K562 (cell line): ENCODE measurements at regions not wholly inside any gene's neighbourhood (a gene's known extent, or its start where the extent isn't known, plus 50 kb on each side); places are given as distances from the start of the nearest gene placed in this dataset.
A peak's percentile ranks its signal among the peaks of the same experiment; 100 is the strongest.

Experiments
- ATAC-seq: fragments of 200-7000 bp; cut with Tn5 transposase; 3 replicates; pipeline ENCODE4 v1.9.1; 2020; ENCODE audit warnings: moderate library complexity
- BruUV-seq: library from RNA; stranded (reverse); fragments of 400-500 nt; replicated peaks from 2 replicates; lab custom pipeline; 2021; lab: Mats Ljungman, UMichigan
- CTCF ChIA-PET: fragments of 300-600 bp; formaldehyde crosslinking; extraction: SDS; loops from one replicate; lab custom pipeline; 2021; ENCODE audit warnings: low intra/inter-chr PET ratio; lab: Yijun Ruan, JAX
- POLR2A ChIA-PET: fragments of 300-600, 350-650 bp; sonication (Branson Sonifier 250); formaldehyde crosslinking; extraction: SDS; loops from one replicate; lab custom pipeline; 2021; ENCODE audit warnings: antibody characterized with exemption, inconsistent platforms; lab: Yijun Ruan, JAX
- DNase-seq, 4 experiments: peaks; one replicate each; pipeline versions ENCODE4 v3.0.0 to v3.0.0-alpha.2; 2011 to 2018; ENCODE audit warnings: low spot score in 3 of 4, mixed read lengths in 3 of 4; ENCODE audit errors: extremely low read depth in 1 of 4
- FAIRE-seq: peaks from 2 replicates; lab custom pipeline; 2011; peaks lifted over from hg19 to GRCh38; lab: Jason Lieb, UNC
- H2AFZ ChIP-seq: 2 replicates; pipeline ENCODE4 v1.6.0; 2011; ENCODE audit warnings: low read depth, low read length, control low read depth, inconsistent platforms
- H3K27ac ChIP-seq: fragments of 200-600 bp; 3 replicates; pipeline ENCODE4 v1.8.0; 2011; ENCODE audit warnings: low read depth, mild to moderate bottlenecking, control low read depth, inconsistent platforms, low read length, moderate library complexity, mixed read lengths; ENCODE audit errors: extremely low read depth
- H3K27me3 ChIP-seq, 2 experiments: fragments of 300-600 bp in 1 of 2; 2 replicates in 1 of 2; 3 replicates in 1 of 2; pipeline versions ENCODE4 v1.6.0 to v1.8.0; 2011; ENCODE audit warnings: inconsistent platforms in 2 of 2, low read length in 2 of 2, mild to moderate bottlenecking in 1 of 2, mixed read lengths in 1 of 2, moderate library complexity in 1 of 2; ENCODE audit not compliant: control insufficient read depth in 2 of 2, insufficient read depth in 2 of 2
- H3K36me3 ChIP-seq: fragments of 300-600 bp; 3 replicates; pipeline ENCODE4 v1.8.0; 2011; ENCODE audit warnings: mild to moderate bottlenecking, low read length, inconsistent platforms; ENCODE audit not compliant: control insufficient read depth, insufficient read depth
- H3K4me1 ChIP-seq, 2 experiments: fragments of 200-600 bp in 1 of 2; replicated peaks in 1 of 2; 2 replicates in 1 of 2; 3 replicates in 1 of 2; pipeline versions ENCODE4 v1.5.1 to v1.8.0; 2011; ENCODE audit warnings: inconsistent platforms in 2 of 2, low read length in 2 of 2, mild to moderate bottlenecking in 1 of 2, mixed read lengths in 1 of 2, moderate library complexity in 1 of 2; ENCODE audit not compliant: control insufficient read depth in 2 of 2, insufficient read depth in 2 of 2
- H3K4me2 ChIP-seq: 2 replicates; pipeline ENCODE4 v1.6.1; 2011; ENCODE audit warnings: low read length, control low read depth, inconsistent platforms, mixed read lengths; ENCODE audit not compliant: insufficient read depth
- H3K4me3 ChIP-seq: fragments of 200-600 bp; sonication (generic), shearing (Covaris generic); 2 replicates; pipeline ENCODE4 v1.5.1; 2016; ENCODE audit warnings: control low read depth, inconsistent platforms
- H3K79me2 ChIP-seq: fragments of 200-600 bp; 3 replicates; pipeline ENCODE4 v1.8.0; 2011; ENCODE audit warnings: low read length, inconsistent platforms; ENCODE audit not compliant: control insufficient read depth, insufficient read depth
- H3K9ac ChIP-seq, 2 experiments: 2 replicates each; pipeline versions ENCODE4 v1.6.0 to v1.6.1; 2011; ENCODE audit warnings: low read depth in 2 of 2, low read length in 2 of 2, control low read depth in 1 of 2, inconsistent platforms in 1 of 2, mild to moderate bottlenecking in 1 of 2, mixed read lengths in 1 of 2; ENCODE audit not compliant: insufficient read depth in 1 of 2
- H3K9me1 ChIP-seq: one replicate; pipeline ENCODE4 v1.6.0; 2011; ENCODE audit warnings: inconsistent platforms, mild to moderate bottlenecking, low read length, moderate library complexity; ENCODE audit not compliant: control insufficient read depth, insufficient read depth
- H3K9me3 ChIP-seq: replicated peaks from 2 replicates; pipeline ENCODE4 v1.5.1; 2011; ENCODE audit warnings: low read depth, low read length, inconsistent platforms; ENCODE audit not compliant: control insufficient read depth, insufficient read depth
- H4K20me1 ChIP-seq: replicated peaks from 2 replicates; pipeline ENCODE4 v1.6.1; 2011; ENCODE audit warnings: low read length, inconsistent platforms, mixed read lengths; ENCODE audit not compliant: control insufficient read depth, insufficient read depth
- BACH1 ChIP-seq: fragments of 200-800 bp; sonication (Bioruptor generic); IDR thresholded peaks from 2 replicates; pipeline ENCODE4 v1.6.1; 2016; ENCODE audit warnings: missing genetic modification characterization, missing compliant biosample characterization
- CTBP1 ChIP-seq: fragments of 450-650 bp; IDR thresholded peaks from 2 replicates; pipeline ENCODE4 v1.6.1; 2016; ENCODE audit warnings: borderline replicate concordance
- HEY1 ChIP-seq: fragments of 250-450 bp; sonication (Bioruptor Pico); IDR thresholded peaks from 2 replicates; pipeline ENCODE4 v1.5.0; 2020; ENCODE audit warnings: mild to moderate bottlenecking, moderate library complexity, borderline replicate concordance
- KAT7 ChIP-seq: sonication (generic); formaldehyde crosslinking; IDR thresholded peaks from 2 replicates; pipeline ENCODE4 v1.8.0; 2022; ENCODE audit warnings: missing genetic modification reagents, mild to moderate bottlenecking, borderline replicate concordance
- KLF1 ChIP-seq: fragments of 450-650 bp; IDR thresholded peaks from 2 replicates; pipeline ENCODE4 v1.6.1; 2016; ENCODE audit warnings: missing genetic modification characterization, missing compliant biosample characterization
- LARP7 ChIP-seq: fragments of 450-650 bp; IDR thresholded peaks from 2 replicates; pipeline ENCODE4 v1.6.1; 2016
- POLR2G ChIP-seq: fragments of 200-400 bp; formaldehyde crosslinking; IDR thresholded peaks from 2 replicates; pipeline ENCODE4 v1.6.1; 2017; ENCODE audit warnings: low read depth, mild to moderate bottlenecking, antibody characterized with exemption, low read length, moderate library complexity
- SAFB2 ChIP-seq: fragments of 200-400 bp; formaldehyde crosslinking; IDR thresholded peaks from 2 replicates; pipeline ENCODE4 v1.6.1; 2018; ENCODE audit warnings: borderline replicate concordance, low read length, low read depth, moderate library complexity; ENCODE audit not compliant: severe bottlenecking
- SMAD4 ChIP-seq: fragments of 250-450 bp; sonication (Bioruptor Pico); conservative IDR thresholded peaks from 2 replicates; pipeline ENCODE4 v1.8.0; 2021; ENCODE audit warnings: inconsistent platforms, mild to moderate bottlenecking, moderate library complexity
- TEAD4 ChIP-seq, 2 experiments: sonication (generic) in 1 of 2; formaldehyde crosslinking in 1 of 2; IDR thresholded peaks; 2 replicates each; pipeline versions ENCODE4 v1.6.1 to v1.8.0; 2012 to 2022; ENCODE audit warnings: borderline replicate concordance in 1 of 2, inconsistent platforms in 1 of 2, low read length in 1 of 2, mild to moderate bottlenecking in 1 of 2, missing genetic modification reagents in 1 of 2
- TOE1 ChIP-seq, 2 experiments: fragments of 450-650 bp in 1 of 2; sonication (generic) in 1 of 2; formaldehyde crosslinking in 1 of 2; IDR thresholded peaks; 2 replicates each; pipeline versions ENCODE4 v1.7.1 to v1.8.0; 2016 to 2022; ENCODE audit warnings: borderline replicate concordance in 2 of 2, mild to moderate bottlenecking in 2 of 2, antibody characterized with exemption in 1 of 2, inconsistent platforms in 1 of 2, low read depth in 1 of 2, missing genetic modification reagents in 1 of 2, moderate library complexity in 1 of 2
- ZC3H4 ChIP-seq: sonication (generic); formaldehyde crosslinking; IDR thresholded peaks from 2 replicates; pipeline ENCODE4 v1.9.0; 2021; ENCODE audit warnings: missing genetic modification reagents, borderline replicate concordance
- ZC3H8 ChIP-seq: fragments of 450-650 bp; IDR thresholded peaks from 2 replicates; pipeline ENCODE4 v1.6.1; 2017
- ZKSCAN1 ChIP-seq: fragments of 150-350 bp; IDR thresholded peaks from 2 replicates; pipeline ENCODE4 v1.6.1; 2016; ENCODE audit warnings: low read depth, low read length
- ZNF444 ChIP-seq: fragments of 250-450 bp; sonication (Bioruptor Pico); IDR thresholded peaks from 2 replicates; pipeline ENCODE4 v1.4.0; 2020; ENCODE audit warnings: mild to moderate bottlenecking, moderate library complexity
- ZNF76 ChIP-seq: fragments of 250-450 bp; sonication (Bioruptor Pico); IDR thresholded peaks from 2 replicates; pipeline ENCODE4 v1.4.0; 2020; ENCODE audit warnings: mild to moderate bottlenecking, moderate library complexity, borderline replicate concordance
- WGBS: fragments of 100-300 bp; shearing (Covaris generic); methylation state at CpG from one replicate; pipeline ENCODE4 v1.1.6; 2016; ENCODE audit warnings: low coverage, mixed read lengths; ENCODE audit not compliant: insufficient coverage; ENCODE audit errors: missing lambda C conversion rate; 5-methylcytosine and 5-hydroxymethylcytosine counted together
- in situ Hi-C: fragments of 300-500 bp; cut with MboI; formaldehyde crosslinking; loops from 4 replicates; pipeline ENCODE4 v1.15.0; 2018; ENCODE audit warnings: inconsistent platforms, mixed read lengths
- intact Hi-C: fragments of 100-400 bp; cut with micrococcal nuclease; formaldehyde crosslinking; loops from 2 replicates; pipeline ENCODE4 v1.14.2; 2022

GRCh38 chr3:14298442-14298841 is 104.0 kb upstream of the SLC6A6 start:
- BruUV-seq, result no TSS peak
- Histone ChIP-seq H3K27ac (no peak overlapping the region), H2AFZ (peak overlapping the region; percentile 30; the same call in 1 of the 2 replicates), H3K9me1 (no peaks in the 10 kb centered on the region)
- in situ Hi-C loops, result no loop called here
- DNase-seq, result no peak
- TF ChIP-seq SAFB2 (no peak), KLF1 (tag) (0 out of 2 replicates have a peak, but pooled peaks have one; percentile 20)
- TF ChIP-seq, all 486 proteins: peak for 1
- H3K4me2 ChIP-seq, result no peak overlapping the region
- no peaks in the 10 kb centered on the region for H4K20me1 ChIP-seq
- ChIA-PET CTCF (no interaction called here), POLR2A (no interaction called here)
- FAIRE-seq (no peak), ATAC-seq (no peak)
- no peaks in the 10 kb centered on the region for H3K36me3 ChIP-seq
- H3K4me3 ChIP-seq, result no peak overlapping the region
- intact Hi-C loops, result no loop called here
- H3K79me2 ChIP-seq, result no peaks in the 10 kb centered on the region
- no peaks in the 10 kb centered on the region for H3K27me3 ChIP-seq
- peaks cover 0 to 17% of the 10 kb centered on the region in 2 experiments; a peak in 2 of 5 replicates for H3K4me1 ChIP-seq
- H3K9me3 ChIP-seq, result no peaks in the 10 kb centered on the region
- peak overlapping the region in 1 of 2 experiments; percentile 73; a peak in 1 of 4 replicates for H3K9ac ChIP-seq
- 36% methylated on average over 5 of the region's 5 CpGs for WGBS

- Histone ChIP-seq H3K27ac (no peak overlapping the region), H4K20me1 (no peaks in the 10 kb centered on the region), H3K9me1 (no peaks in the 10 kb centered on the region), H3K9ac (peak overlapping the region in 1 of 2 experiments; percentile 14; a peak in 1 of 4 replicates), H3K9me3 (no peaks in the 10 kb centered on the region), H3K36me3 (no peaks in the 10 kb centered on the region), H3K79me2 (no peaks in the 10 kb centered on the region), H3K4me1 (peaks cover 0 to 17% of the 10 kb centered on the region in 2 experiments; a peak in 2 of 5 replicates), H3K27me3 (no peaks in the 10 kb centered on the region), H2AFZ (no peak overlapping the region; the same call in 1 of the 2 replicates), H3K4me3 (no peak overlapping the region), H3K4me2 (no peak overlapping the region)
- ChIA-PET CTCF (no interaction called here), POLR2A (no interaction called here)
- 50% methylated on average over 8 of the region's 8 CpGs for WGBS
- no peak for FAIRE-seq
- no peak for ATAC-seq
- in situ Hi-C loops (no loop called here), intact Hi-C loops (no loop called here)
- BruUV-seq, result no TSS peak
- DNase-seq, result no peak
- TF ChIP-seq TEAD4 (IDR thresholded peaks at IDR 0.05; ENCODE audit: low read length) (no peak), TEAD4 (CRISPR knock-in tag; IDR thresholded peaks at IDR 0.05; ENCODE audit: borderline replicate concordance) (no peak), BACH1 (tag) (no peak), ZKSCAN1 (no peak), HEY1 (CRISPR knock-in tag) (no peak), CTBP1 (no peak), ZNF76 (no peak), LARP7 (no peak), ZNF444 (CRISPR knock-in tag) (no peak), TOE1 (IDR thresholded peaks at IDR 0.05; ENCODE audit: borderline replicate concordance) (no peak), TOE1 (CRISPR knock-in tag; IDR thresholded peaks at IDR 0.05; ENCODE audit: borderline replicate concordance, low read depth) (no peak), KAT7 (no peak), SMAD4 (CRISPR knock-in tag) (no peak), POLR2G (no peak), ZC3H4 (no peak), ZC3H8 (no peak)
Observed at GRCh38 chr3:14298991-14299555, 103.3 kb upstream of the SLC6A6 start.
